Neural progenitor cell (in vitro differentiated cells): ENCODE measurements at regions not wholly inside any gene's neighbourhood (a gene's known extent, or its start where the extent isn't known, plus 50 kb on each side); places are given as distances from the start of the nearest gene placed in this dataset.

Source experiments
- DNase-seq: peaks from one replicate; pipeline ENCODE4 v3.0.0-alpha.2; 2016; ENCODE audit warnings: low spot score
- H2AFZ ChIP-seq: fragments of 200-600 bp; sonication (generic); replicated peaks from 2 replicates; pipeline ENCODE4 v1.6.1; 2016; ENCODE audit warnings: antibody characterized with exemption
- H3F3A ChIP-seq: fragments of 200-600 bp; sonication (generic); 2 replicates; pipeline ENCODE4 v1.6.1; 2016; ENCODE audit warnings: antibody characterized with exemption, low read depth
- H3K27ac ChIP-seq: fragments of 200-600 bp; sonication (generic); 2 replicates; pipeline ENCODE4 v1.5.1; 2016; ENCODE audit warnings: mild to moderate bottlenecking
- H3K27me3 ChIP-seq: fragments of 200-600 bp; sonication (generic); 2 replicates; pipeline ENCODE4 v1.6.1; 2016; ENCODE audit warnings: mild to moderate bottlenecking, moderate library complexity
- H3K36me3 ChIP-seq: fragments of 200-600 bp; sonication (generic); 2 replicates; pipeline ENCODE4 v1.5.1; 2016
- H3K4me1 ChIP-seq: fragments of 200-600 bp; sonication (generic); 2 replicates; pipeline ENCODE4 v1.6.1; 2016; ENCODE audit warnings: mixed run types
- H3K4me2 ChIP-seq: fragments of 200-600 bp; sonication (generic); 2 replicates; pipeline ENCODE4 v1.6.1; 2016
- H3K4me3 ChIP-seq: fragments of 200-600 bp; sonication (generic); 2 replicates; pipeline ENCODE4 v1.5.1; 2016
- H3K79me2 ChIP-seq: fragments of 200-600 bp; sonication (generic); 2 replicates; pipeline ENCODE4 v1.6.1; 2016; ENCODE audit warnings: low read depth
- H3K9ac ChIP-seq: fragments of 200-600 bp; sonication (generic); 2 replicates; pipeline ENCODE4 v1.6.1; 2016
- H3K9me3 ChIP-seq: fragments of 200-600 bp; sonication (generic); 2 replicates; pipeline ENCODE4 v1.5.1; 2016; ENCODE audit warnings: low read depth
- H4K20me1 ChIP-seq: fragments of 200-600 bp; sonication (generic); 2 replicates; pipeline ENCODE4 v1.6.1; 2016; ENCODE audit warnings: low read depth
- H3K27ac Mint-ChIP-seq: 3 replicates; pipeline ENCODE4 v1.8.0; 2021; ENCODE audit warnings: mixed read lengths
- H3K27me3 Mint-ChIP-seq: 2 replicates; pipeline ENCODE4 v1.8.0; 2022; ENCODE audit warnings: low read depth, mild to moderate bottlenecking, inconsistent platforms, moderate library complexity, mixed read lengths; ENCODE audit not compliant: insufficient read depth
- H3K36me3 Mint-ChIP-seq: 3 replicates; pipeline ENCODE4 v1.8.0; 2021; ENCODE audit warnings: mixed read lengths
- H3K4me1 Mint-ChIP-seq: 3 replicates; pipeline ENCODE4 v1.8.0; 2021; ENCODE audit warnings: mixed read lengths
- H3K4me3 Mint-ChIP-seq: 3 replicates; pipeline ENCODE4 v1.8.0; 2021; ENCODE audit warnings: mild to moderate bottlenecking, moderate library complexity, mixed read lengths
- H3K9me3 Mint-ChIP-seq: 3 replicates; pipeline ENCODE4 v1.8.0; 2020; ENCODE audit warnings: mixed read lengths
- CTCF ChIP-seq: fragments of 200-600 bp; sonication (generic); IDR thresholded peaks from 2 replicates; pipeline ENCODE4 v1.5.1; 2017; ENCODE audit warnings: antibody characterized with exemption, mild to moderate bottlenecking
- EZH2 ChIP-seq: fragments of 200-600 bp; sonication (generic); IDR thresholded peaks from 2 replicates; pipeline ENCODE4 v1.6.1; 2017; ENCODE audit warnings: antibody characterized with exemption, mild to moderate bottlenecking, moderate library complexity
- EZH2phosphoT487 ChIP-seq: fragments of 200-600 bp; sonication (generic); IDR thresholded peaks from 2 replicates; pipeline ENCODE4 v1.6.1; 2017; ENCODE audit warnings: antibody characterized with exemption

- peaks cover 32% of the 10 kb centered on the region for H3K27me3 Mint-ChIP-seq
- no peak overlapping the region for H3K27ac Mint-ChIP-seq
- Histone ChIP-seq H3K36me3 (no peaks in the 10 kb centered on the region), H3K27me3 (peaks cover 18% of the 10 kb centered on the region), H3K9me3 (no peaks in the 10 kb centered on the region), H4K20me1 (no peaks in the 10 kb centered on the region), H3F3A (no peaks in the 10 kb centered on the region), H3K4me3 (no peak overlapping the region), H3K4me2 (no peak overlapping the region), H3K4me1 (no peaks in the 10 kb centered on the region), H3K79me2 (no peaks in the 10 kb centered on the region), H3K27ac (no peak overlapping the region), H2AFZ (no peak overlapping the region), H3K9ac (no peak overlapping the region)
- DNase-seq, result peak; percentile 84
- peaks cover 7% of the 10 kb centered on the region for H3K9me3 Mint-ChIP-seq
- no peaks in the 10 kb centered on the region for H3K4me1 Mint-ChIP-seq
- H3K36me3 Mint-ChIP-seq, result no peaks in the 10 kb centered on the region
- H3K4me3 Mint-ChIP-seq, result no peak overlapping the region
- TF ChIP-seq CTCF (peak; percentile 88), EZH2 (no peak)
These were observed 85.4 kb upstream of the OLIG2 start for GRCh38 chr21:32940079-32941014.

- TF ChIP-seq EZH2, result no peak
- TF ChIP-seq CTCF, result no peak
- no peak for TF ChIP-seq EZH2phosphoT487
- Histone ChIP-seq H3K79me2 (no peaks in the 10 kb centered on the region), H3K36me3 (no peaks in the 10 kb centered on the region), H3K4me3 (no peak overlapping the region), H2AFZ (no peak overlapping the region), H3K4me2 (no peak overlapping the region), H4K20me1 (no peaks in the 10 kb centered on the region), H3K9ac (no peak overlapping the region), H3K4me1 (no peaks in the 10 kb centered on the region), H3F3A (no peaks in the 10 kb centered on the region), H3K27ac (no peak overlapping the region), H3K9me3 (no peaks in the 10 kb centered on the region), H3K27me3 (peaks cover 18% of the 10 kb centered on the region)
- H3K9me3 Mint-ChIP-seq, result peaks cover 7% of the 10 kb centered on the region
- DNase-seq, result no peak
- no peaks in the 10 kb centered on the region for H3K36me3 Mint-ChIP-seq
- peaks cover 35% of the 10 kb centered on the region for H3K27me3 Mint-ChIP-seq
- no peaks in the 10 kb centered on the region for H3K4me1 Mint-ChIP-seq
- no peak overlapping the region for H3K4me3 Mint-ChIP-seq
- no peak overlapping the region for H3K27ac Mint-ChIP-seq
These were observed 84.5 kb upstream of the OLIG2 start for GRCh38 chr21:32941263-32941662.

- H3K9me3 Mint-ChIP-seq, result peaks cover 12% of the 10 kb centered on the region
- no peak overlapping the region for H3K27ac ChIP-seq
- H3K79me2 ChIP-seq, result no peaks in the 10 kb centered on the region
- H2AFZ ChIP-seq, result no peak overlapping the region
- peaks cover 21% of the 10 kb centered on the region for H3F3A ChIP-seq
- no peaks in the 10 kb centered on the region for H3K9me3 ChIP-seq
- H3K27ac Mint-ChIP-seq, result peak overlapping the region; percentile 60
- TF ChIP-seq CTCF, result no peak
- TF ChIP-seq EZH2, result no peak
- DNase-seq, result no peak
- H3K36me3 ChIP-seq, result no peaks in the 10 kb centered on the region
- peaks cover 25% of the 10 kb centered on the region for H3K4me1 ChIP-seq
- H4K20me1 ChIP-seq, result peaks cover 11% of the 10 kb centered on the region
- H3K27me3 Mint-ChIP-seq, result peaks cover 62% of the 10 kb centered on the region
- no peak overlapping the region for H3K4me3 ChIP-seq
- peaks cover 23% of the 10 kb centered on the region for H3K4me1 Mint-ChIP-seq
- H3K36me3 Mint-ChIP-seq, result no peaks in the 10 kb centered on the region
- H3K9ac ChIP-seq, result no peak overlapping the region
- H3K4me3 Mint-ChIP-seq, result peak overlapping the region; percentile 62
- H3K27me3 ChIP-seq, result peaks cover 10% of the 10 kb centered on the region
- H3K4me2 ChIP-seq, result no peak overlapping the region
These were observed 79.1 kb upstream of the OLIG2 start for GRCh38 chr21:32946654-32947053.
